ENCODE measurements at regions not wholly inside any gene's neighbourhood (a gene's known extent, or its start where the extent isn't known, plus 50 kb on each side); places are given as distances from the start of the nearest gene placed in this dataset.
"Not testable (repeated sequence)": the region's sequence is repeated elsewhere in the genome, so short reads cannot be mapped to it uniquely, and the experiment has no call there.

DNA sequence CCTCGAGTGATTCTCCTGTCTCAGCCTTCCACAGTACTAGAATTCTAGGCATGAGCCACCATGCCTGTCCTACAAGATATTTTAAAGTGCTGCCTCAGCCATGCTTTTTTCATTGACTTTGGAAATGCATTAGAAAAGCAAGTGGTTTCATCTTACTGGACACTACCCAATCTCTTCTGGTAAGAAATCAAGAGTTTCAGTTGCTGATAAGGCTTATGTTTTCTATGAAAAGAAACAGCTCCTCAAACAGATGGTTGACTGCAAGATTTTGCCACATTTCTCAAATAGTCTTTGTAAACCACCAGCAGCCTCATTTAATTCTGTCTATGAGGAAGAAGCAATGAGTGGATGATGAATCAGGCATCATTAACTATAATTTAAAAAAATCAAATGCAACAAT is 264.5 kb upstream of the LRP1B start:
- Histone ChIP-seq H3K27ac (no peak overlapping the region), H3K36me3 (no peaks in the 10 kb centered on the region), H3K4me3 (no peak overlapping the region), H3K27me3 (replicated peaks; ENCODE audit: insufficient read depth) (no peaks in the 10 kb centered on the region), H3K4me1 (replicated peaks) (no peaks in the 10 kb centered on the region), H3K9me3 (no peaks in the 10 kb centered on the region)
- TF ChIP-seq CTCF (IDR thresholded peaks at IDR 0.05): no peak
- DNase-seq (ENCODE audit: low spot score): no peak
- intact Hi-C loops (cut with DNase I): no loop called here
- WGBS: 92% methylated on average over 1 of the region's 1 CpG

GRCh38 chr2:142380372-142380771 is 249.6 kb upstream of the LRP1B start:
- TF ChIP-seq POLR2A (IDR thresholded peaks at IDR 0.05): no peak
- TF ChIP-seq CTCF (IDR thresholded peaks at IDR 0.05): no peak
- no peak for TF ChIP-seq POLR2AphosphoS5 (IDR thresholded peaks at IDR 0.05)
- H3K27me3 ChIP-seq (replicated peaks; ENCODE audit: insufficient read depth): no peaks in the 10 kb centered on the region
- H3K4me3 ChIP-seq: no peak overlapping the region
- no peak for DNase-seq (ENCODE audit: low spot score)
- no peaks in the 10 kb centered on the region for H3K36me3 ChIP-seq
- intact Hi-C loops (cut with DNase I): no loop called here
- H3K27ac ChIP-seq: no peak overlapping the region
- H3K9me3 ChIP-seq: no peaks in the 10 kb centered on the region
- no peaks in the 10 kb centered on the region for H3K4me1 ChIP-seq (replicated peaks)

GRCh38 chr2:142362069-142362468 is 231.3 kb upstream of the LRP1B start:
- H3K27me3 ChIP-seq (replicated peaks; ENCODE audit: insufficient read depth); H3K4me3 ChIP-seq; H3K36me3 ChIP-seq; H3K4me1 ChIP-seq (replicated peaks); intact Hi-C loops (cut with DNase I); H3K27ac ChIP-seq; H3K9me3 ChIP-seq; DNase-seq (ENCODE audit: low spot score): not testable (repeated sequence)
- 93% methylated on average over 7 of the region's 7 CpGs for WGBS

GRCh38 chr2:142347751-142348150 is 216.9 kb upstream of the LRP1B start:
- Histone ChIP-seq H3K36me3 (no peaks in the 10 kb centered on the region), H3K9me3 (no peaks in the 10 kb centered on the region), H3K4me1 (replicated peaks) (no peaks in the 10 kb centered on the region), H3K4me3 (no peak overlapping the region), H3K27ac (no peak overlapping the region), H3K27me3 (replicated peaks; ENCODE audit: insufficient read depth) (no peaks in the 10 kb centered on the region)
- 56% methylated on average over 1 of the region's 1 CpG for WGBS
- TF ChIP-seq POLR2A (IDR thresholded peaks at IDR 0.05) (no peak), POLR2AphosphoS5 (IDR thresholded peaks at IDR 0.05) (no peak), CTCF (IDR thresholded peaks at IDR 0.05) (no peak)
- intact Hi-C loops (cut with DNase I): no loop called here
- no peak for DNase-seq (ENCODE audit: low spot score)

DNA sequence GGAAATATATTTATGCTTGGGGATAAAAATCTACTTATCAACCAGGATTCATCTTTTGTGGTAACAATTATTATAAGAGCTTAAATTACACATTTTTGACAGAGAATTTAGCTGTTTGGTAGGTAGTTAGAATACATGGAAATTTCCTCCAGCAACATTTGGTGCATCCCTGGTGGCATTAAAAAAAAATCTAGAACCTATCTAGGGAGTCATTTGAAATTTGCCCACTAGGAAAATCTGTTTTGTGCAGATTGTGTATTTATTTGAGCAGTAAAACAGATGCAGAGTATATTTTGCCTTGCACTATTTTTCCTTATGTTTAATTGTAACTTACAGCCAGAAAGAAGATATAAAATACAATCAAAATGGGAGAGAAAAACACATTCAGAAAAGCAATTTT is 208.4 kb upstream of the LRP1B start:
- H3K4me1 ChIP-seq (replicated peaks): no peaks in the 10 kb centered on the region
- no peak for DNase-seq (ENCODE audit: low spot score)
- H3K9me3 ChIP-seq: no peaks in the 10 kb centered on the region
- H3K36me3 ChIP-seq: no peaks in the 10 kb centered on the region
- intact Hi-C loops (cut with DNase I): no loop called here
- TF ChIP-seq POLR2AphosphoS5 (IDR thresholded peaks at IDR 0.05): no peak
- no peak for TF ChIP-seq POLR2A (IDR thresholded peaks at IDR 0.05)
- TF ChIP-seq CTCF (IDR thresholded peaks at IDR 0.05): no peak
- no peak overlapping the region for H3K4me3 ChIP-seq
- no peak overlapping the region for H3K27ac ChIP-seq
- H3K27me3 ChIP-seq (replicated peaks; ENCODE audit: insufficient read depth): no peaks in the 10 kb centered on the region

DNA sequence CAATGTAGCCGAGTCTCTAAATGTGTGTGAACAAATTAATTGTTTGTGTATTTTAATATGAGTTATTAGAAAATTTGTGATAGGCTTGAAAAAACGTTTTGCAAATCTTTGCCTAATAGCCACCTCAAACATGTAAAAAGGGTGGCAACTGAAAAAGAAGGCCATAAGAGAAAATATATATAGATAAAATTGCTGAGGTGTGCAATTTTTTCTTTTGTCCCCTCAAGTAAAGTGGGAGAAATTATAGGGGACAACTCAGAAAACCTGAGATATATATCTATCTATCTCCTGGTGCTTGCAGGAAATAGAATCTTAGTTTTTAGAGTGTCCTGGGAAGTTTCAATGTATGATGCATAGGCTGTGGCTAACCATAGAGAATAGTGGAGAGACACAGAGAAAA is 201.4 kb upstream of the LRP1B start:
- Histone ChIP-seq H3K27me3 (replicated peaks; ENCODE audit: insufficient read depth) (no peaks in the 10 kb centered on the region), H3K27ac (no peak overlapping the region), H3K9me3 (no peaks in the 10 kb centered on the region), H3K4me3 (no peak overlapping the region), H3K36me3 (no peaks in the 10 kb centered on the region), H3K4me1 (replicated peaks) (no peaks in the 10 kb centered on the region)
- DNase-seq (ENCODE audit: low spot score): no peak
- TF ChIP-seq POLR2A (IDR thresholded peaks at IDR 0.05): no peak
- no peak for TF ChIP-seq POLR2AphosphoS5 (IDR thresholded peaks at IDR 0.05)
- TF ChIP-seq CTCF (IDR thresholded peaks at IDR 0.05): no peak
- 68% methylated on average over 2 of the region's 2 CpGs for WGBS
- intact Hi-C loops (cut with DNase I): no loop called here
